Central memory CD8-positive, alpha-beta T cell (primary cell): ENCODE measurements at regions not wholly inside any gene's neighbourhood (a gene's known extent, or its start where the extent isn't known, plus 50 kb on each side); places are given as distances from the start of the nearest gene placed in this dataset.

Experiments
- ATAC-seq: fragments of 150-1000 bp; cut with Tn5 transposase; replicated peaks from 2 replicates; pipeline ENCODE4 v1.10.0; 2022; ENCODE audit warnings: mild to moderate bottlenecking, moderate FRiP score, moderate number of reproducible peaks; ENCODE audit not compliant: poor library complexity, severe bottlenecking; ENCODE audit errors: extremely low read depth
- DNase-seq, 2 donors: peaks; one replicate each; pipeline ENCODE4 v3.0.0; 2021; ENCODE audit warnings: low spot score in 2 of 2
- H3K27ac Mint-ChIP-seq: one replicate; pipeline ENCODE4 v1.8.0; 2022; ENCODE audit warnings: low read depth, mild to moderate bottlenecking, moderate library complexity, mixed read lengths
- H3K27me3 Mint-ChIP-seq: one replicate; pipeline ENCODE4 v1.8.0; 2022; ENCODE audit warnings: mixed read lengths
- H3K36me3 Mint-ChIP-seq: one replicate; pipeline ENCODE4 v1.8.0; 2022; ENCODE audit warnings: mild to moderate bottlenecking, moderate library complexity, mixed read lengths; ENCODE audit not compliant: insufficient read depth
- H3K4me1 Mint-ChIP-seq: one replicate; pipeline ENCODE4 v1.8.0; 2022; ENCODE audit warnings: mixed read lengths
- H3K4me3 Mint-ChIP-seq: one replicate; pipeline ENCODE4 v1.8.0; 2022; ENCODE audit warnings: mild to moderate bottlenecking, moderate library complexity, mixed read lengths
- H3K9me3 Mint-ChIP-seq: one replicate; pipeline ENCODE4 v1.8.0; 2022; ENCODE audit warnings: mixed read lengths

GRCh38 chr16:52758473-52758855, 211.5 kb upstream of the TOX3 start:
- no peaks in the 10 kb centered on the region for H3K9me3 Mint-ChIP-seq
- H3K27me3 Mint-ChIP-seq: no peaks in the 10 kb centered on the region
- ATAC-seq (no peak), DNase-seq (no peak)
- no peaks in the 10 kb centered on the region for H3K36me3 Mint-ChIP-seq
- no peak overlapping the region for H3K4me3 Mint-ChIP-seq
- no peak overlapping the region for H3K27ac Mint-ChIP-seq
- H3K4me1 Mint-ChIP-seq: no peaks in the 10 kb centered on the region

DNA sequence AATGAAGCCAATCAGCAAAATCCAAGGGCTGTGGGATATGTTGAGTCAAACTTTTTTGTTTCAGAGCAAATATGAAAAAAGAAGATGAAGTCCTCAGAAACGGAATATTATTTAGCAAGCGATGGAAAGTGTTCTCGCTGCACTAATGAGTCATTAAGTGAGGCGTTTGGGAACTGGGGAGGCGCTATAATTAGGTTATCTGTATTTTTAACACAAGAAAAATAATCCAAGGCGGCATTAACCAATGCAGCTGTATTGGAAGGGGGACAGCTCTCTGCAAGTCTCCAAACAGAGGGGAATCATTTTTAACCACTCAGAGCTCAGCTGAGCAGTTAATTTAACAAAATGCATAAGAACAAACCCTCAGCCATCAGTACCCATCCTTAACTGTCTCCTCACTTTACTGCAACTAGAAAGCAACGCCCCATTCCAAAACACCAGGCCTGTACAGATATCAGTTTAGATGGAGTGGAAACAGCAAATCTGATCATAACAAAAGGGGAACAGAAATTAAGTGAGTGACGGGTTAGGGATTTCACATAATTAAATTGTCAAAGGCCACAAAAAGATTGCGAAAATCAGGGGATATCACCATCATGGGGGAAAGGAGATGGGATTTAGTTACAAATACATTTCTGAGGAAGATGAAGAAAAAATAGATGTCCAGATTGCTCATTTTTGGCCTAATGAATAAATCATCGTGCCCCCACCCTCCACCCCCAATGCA, 211.0 kb upstream of the TOX3 start:
- no peaks in the 10 kb centered on the region for H3K4me1 Mint-ChIP-seq
- DNase-seq (no peak), ATAC-seq (no peak)
- no peaks in the 10 kb centered on the region for H3K9me3 Mint-ChIP-seq
- H3K36me3 Mint-ChIP-seq: no peaks in the 10 kb centered on the region
- no peaks in the 10 kb centered on the region for H3K27me3 Mint-ChIP-seq
- H3K27ac Mint-ChIP-seq: no peak overlapping the region
- H3K4me3 Mint-ChIP-seq: no peak overlapping the region

DNA sequence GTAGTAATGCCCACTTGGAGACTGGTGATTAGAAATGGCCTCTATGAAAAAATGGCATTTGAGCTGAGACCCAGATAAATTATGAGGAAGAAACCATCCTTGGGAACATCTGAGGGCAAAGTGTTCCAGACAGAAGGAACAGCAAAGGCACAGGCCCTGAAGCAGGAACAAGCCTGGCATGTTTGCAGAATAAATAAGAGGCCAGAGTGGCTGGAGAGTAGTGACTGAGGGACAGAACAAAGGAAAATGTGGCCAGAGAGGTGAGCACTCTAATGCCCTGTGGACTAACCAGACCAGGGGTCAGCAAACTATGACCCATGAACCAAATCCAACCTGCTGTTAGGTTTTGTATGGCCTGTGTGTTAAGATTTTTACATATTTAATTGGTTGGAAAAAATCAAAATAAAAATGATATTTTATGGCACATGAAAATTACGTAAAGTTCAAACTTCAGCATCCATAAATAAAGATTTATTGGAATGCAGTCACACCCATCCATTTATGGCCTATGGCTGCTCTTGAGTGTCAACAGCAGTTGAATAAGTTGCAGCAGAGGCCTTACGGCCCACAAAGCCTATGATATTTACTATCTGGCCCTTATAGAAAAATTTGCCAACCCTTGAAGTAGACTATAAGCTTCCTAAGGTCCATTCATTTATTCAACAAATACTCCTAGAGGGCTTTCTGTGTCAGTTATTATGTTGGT, 210.0 kb upstream of the TOX3 start:
- Mint-ChIP-seq H3K36me3 (no peaks in the 10 kb centered on the region), H3K27me3 (no peaks in the 10 kb centered on the region), H3K4me3 (no peak overlapping the region), H3K9me3 (no peaks in the 10 kb centered on the region), H3K27ac (no peak overlapping the region), H3K4me1 (no peaks in the 10 kb centered on the region)
- no peak for ATAC-seq
- DNase-seq: no peak

DNA sequence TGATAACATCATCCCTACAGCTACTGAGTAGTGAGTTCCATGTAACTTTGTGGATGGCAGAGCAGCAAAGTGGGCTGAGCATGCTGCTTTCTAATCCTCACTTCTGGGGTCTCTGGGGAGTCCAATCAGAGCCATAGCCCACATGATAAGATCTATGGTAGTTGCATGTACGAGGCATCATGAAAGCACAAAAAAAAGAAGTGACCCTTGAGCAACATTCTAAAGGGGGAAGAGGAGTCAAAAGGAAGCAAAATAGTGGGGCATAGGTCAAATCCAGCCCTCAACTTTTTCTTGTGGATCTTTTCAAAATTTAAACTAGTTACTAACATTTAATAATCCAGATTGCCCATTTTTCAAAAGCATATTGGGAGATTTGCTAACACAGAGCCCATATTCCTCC, 208.5 kb upstream of the TOX3 start:
- Mint-ChIP-seq H3K9me3 (no peaks in the 10 kb centered on the region), H3K36me3 (no peaks in the 10 kb centered on the region), H3K4me3 (no peak overlapping the region), H3K27me3 (no peaks in the 10 kb centered on the region), H3K4me1 (no peaks in the 10 kb centered on the region), H3K27ac (no peak overlapping the region)
- ATAC-seq: no peak
- DNase-seq: no peak

- Mint-ChIP-seq H3K4me3 (no peak overlapping the region), H3K36me3 (no peaks in the 10 kb centered on the region), H3K9me3 (no peaks in the 10 kb centered on the region), H3K4me1 (no peaks in the 10 kb centered on the region), H3K27ac (no peak overlapping the region), H3K27me3 (no peaks in the 10 kb centered on the region)
- DNase-seq: no peak
- no peak for ATAC-seq
Measured at GRCh38 chr16:52751035-52751434, 204.1 kb upstream of the TOX3 start.

DNA sequence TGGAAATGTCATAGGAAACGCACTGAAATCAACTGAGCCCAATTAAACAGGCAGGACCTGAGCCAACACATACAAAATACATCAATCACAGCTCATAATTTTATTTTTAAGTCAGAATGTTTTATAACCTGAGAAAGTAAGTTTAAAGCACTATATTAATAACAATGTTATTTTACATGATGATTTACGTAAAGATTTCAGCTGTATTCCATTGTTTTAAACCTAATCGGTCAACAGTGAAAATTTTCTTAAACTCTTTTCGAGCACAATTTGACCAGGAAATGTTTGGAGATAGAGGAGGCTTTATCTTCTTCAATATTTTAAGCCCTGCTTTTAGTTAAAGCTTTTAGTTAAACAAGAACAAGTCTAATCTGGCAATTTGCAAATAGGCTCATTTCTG, 201.8 kb upstream of the TOX3 start:
- Mint-ChIP-seq H3K27ac (no peak overlapping the region), H3K9me3 (no peaks in the 10 kb centered on the region), H3K36me3 (no peaks in the 10 kb centered on the region), H3K4me1 (no peaks in the 10 kb centered on the region), H3K4me3 (no peak overlapping the region), H3K27me3 (no peaks in the 10 kb centered on the region)
- ATAC-seq: no peak
- no peak for DNase-seq

DNA sequence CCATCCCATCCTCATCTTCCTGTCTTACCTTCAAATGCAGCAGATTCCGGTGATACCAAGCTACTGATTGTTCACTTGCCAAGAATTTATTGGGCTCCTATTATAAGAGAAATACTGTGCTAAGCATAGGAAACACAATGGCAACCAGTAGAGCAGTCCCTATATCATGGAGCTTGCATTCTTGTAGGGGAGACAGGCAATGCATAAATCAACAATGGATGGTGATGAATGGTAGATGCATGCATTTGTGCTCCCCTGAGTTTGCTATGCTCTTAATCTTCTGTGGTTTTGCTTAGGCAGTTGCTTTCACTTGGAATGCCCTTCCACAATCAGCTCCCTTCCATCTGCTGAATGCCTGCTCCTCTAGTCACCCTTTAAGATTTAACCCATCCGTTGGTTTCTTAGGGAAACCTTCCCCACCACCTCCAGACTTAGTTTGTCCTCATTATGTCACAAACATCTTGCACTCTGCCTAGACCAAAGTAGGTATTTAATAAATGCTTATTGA, 200.2 kb upstream of the TOX3 start:
- Mint-ChIP-seq H3K4me1 (no peaks in the 10 kb centered on the region), H3K9me3 (no peaks in the 10 kb centered on the region), H3K4me3 (no peak overlapping the region), H3K27ac (no peak overlapping the region), H3K36me3 (no peaks in the 10 kb centered on the region), H3K27me3 (no peaks in the 10 kb centered on the region)
- DNase-seq (no peak), ATAC-seq (no peak)

DNA sequence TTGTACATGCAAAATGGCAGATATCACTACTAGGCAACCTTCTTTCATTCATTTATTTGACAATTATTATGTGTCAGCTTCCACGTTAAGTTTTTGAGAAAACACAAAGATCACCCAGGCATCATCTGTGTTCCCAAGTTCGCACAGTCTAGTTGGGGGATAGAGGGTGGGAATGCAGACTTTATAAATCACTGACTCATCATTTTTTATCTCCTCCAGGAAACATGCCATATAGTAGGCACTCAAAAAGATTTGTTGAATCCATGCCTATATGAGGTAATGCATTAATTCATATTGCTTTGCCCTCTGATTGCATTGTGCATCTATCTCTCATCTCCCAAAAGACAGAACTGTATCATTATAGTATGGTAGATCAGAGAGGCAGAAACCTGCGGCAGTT, 196.8 kb upstream of the TOX3 start:
- no peaks in the 10 kb centered on the region for H3K4me1 Mint-ChIP-seq
- peaks cover 12% of the 10 kb centered on the region for H3K9me3 Mint-ChIP-seq
- H3K4me3 Mint-ChIP-seq: no peak overlapping the region
- no peak overlapping the region for H3K27ac Mint-ChIP-seq
- H3K27me3 Mint-ChIP-seq: no peaks in the 10 kb centered on the region
- no peak for ATAC-seq
- no peaks in the 10 kb centered on the region for H3K36me3 Mint-ChIP-seq
- no peak for DNase-seq

DNA sequence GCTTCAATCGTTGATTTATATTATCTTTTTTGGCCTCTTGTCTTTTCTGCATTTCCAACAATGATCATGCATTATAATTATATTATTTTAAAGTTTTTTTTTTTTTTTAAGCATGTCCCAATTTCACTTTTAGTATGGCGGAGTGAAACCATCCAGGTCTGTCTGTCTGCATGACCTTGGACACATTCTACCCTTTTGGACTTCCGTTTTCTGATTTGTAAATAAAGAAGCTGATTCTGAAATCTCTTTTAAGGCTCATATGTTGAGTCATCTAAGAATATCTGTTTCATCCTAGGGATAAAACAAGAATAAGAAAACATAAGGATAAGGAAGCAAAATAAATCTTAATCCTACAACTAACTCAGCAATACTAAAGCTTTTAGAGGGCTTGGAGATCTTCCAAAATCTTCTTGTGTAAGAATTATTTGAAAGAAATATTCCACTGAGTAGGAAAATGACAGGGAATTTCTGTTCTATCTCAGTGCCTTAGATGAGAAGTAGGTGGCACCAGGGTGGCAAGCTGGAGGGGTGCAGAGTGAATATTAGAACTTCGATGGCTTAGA, 195.7 kb upstream of the TOX3 start:
- Mint-ChIP-seq H3K4me3 (no peak overlapping the region), H3K36me3 (no peaks in the 10 kb centered on the region), H3K27ac (no peak overlapping the region), H3K9me3 (peaks cover 15% of the 10 kb centered on the region), H3K27me3 (no peaks in the 10 kb centered on the region), H3K4me1 (no peaks in the 10 kb centered on the region)
- no peak for DNase-seq
- no peak for ATAC-seq

DNA sequence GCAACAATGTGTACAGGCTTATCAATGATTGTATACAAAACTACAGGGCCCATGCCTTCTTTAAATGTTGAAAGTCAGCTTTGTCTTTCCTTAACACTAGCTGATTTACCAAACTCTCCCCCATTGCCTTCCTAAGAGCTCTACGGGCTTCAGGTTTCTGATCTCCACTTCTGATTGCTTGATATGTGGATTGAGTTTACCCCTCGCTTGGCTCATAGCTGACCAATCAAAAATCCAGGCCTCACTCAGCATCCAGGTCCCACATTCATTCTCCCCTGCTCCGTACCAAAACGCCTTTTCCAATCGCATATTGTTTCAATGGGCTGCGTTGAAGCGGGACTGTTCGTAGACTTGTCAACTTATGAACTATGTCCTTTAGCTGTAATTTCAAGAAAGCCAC, 195.1 kb upstream of the TOX3 start:
- no peaks in the 10 kb centered on the region for H3K4me1 Mint-ChIP-seq
- DNase-seq: no peak
- H3K27ac Mint-ChIP-seq: no peak overlapping the region
- no peaks in the 10 kb centered on the region for H3K27me3 Mint-ChIP-seq
- peaks cover 15% of the 10 kb centered on the region for H3K9me3 Mint-ChIP-seq
- H3K36me3 Mint-ChIP-seq: no peaks in the 10 kb centered on the region
- no peak for ATAC-seq
- no peak overlapping the region for H3K4me3 Mint-ChIP-seq

DNA sequence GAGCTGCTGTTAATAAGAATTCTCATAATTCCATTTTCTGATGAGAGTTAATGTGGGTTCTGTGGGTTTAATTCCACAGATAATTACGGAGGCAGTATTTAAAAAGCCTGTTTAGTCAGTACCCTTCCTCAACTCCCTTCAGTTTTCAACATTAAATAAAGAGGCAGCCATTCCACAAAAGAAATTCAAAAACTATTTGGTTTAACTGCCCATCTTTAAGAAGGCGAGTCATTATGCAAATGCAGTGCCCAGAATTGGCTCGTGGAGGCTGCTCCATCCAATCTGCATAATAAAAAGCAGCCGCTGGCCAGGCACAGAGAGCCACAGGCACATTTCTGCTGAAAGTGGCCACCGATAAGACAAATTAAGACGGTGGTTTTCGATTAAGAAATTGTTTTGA, 194.4 kb upstream of the TOX3 start:
- H3K9me3 Mint-ChIP-seq: peaks cover 15% of the 10 kb centered on the region
- no peak overlapping the region for H3K4me3 Mint-ChIP-seq
- DNase-seq (no peak), ATAC-seq (no peak)
- H3K4me1 Mint-ChIP-seq: no peaks in the 10 kb centered on the region
- no peaks in the 10 kb centered on the region for H3K36me3 Mint-ChIP-seq
- H3K27me3 Mint-ChIP-seq: no peaks in the 10 kb centered on the region
- no peak overlapping the region for H3K27ac Mint-ChIP-seq

- H3K36me3 Mint-ChIP-seq: no peaks in the 10 kb centered on the region
- no peak for ATAC-seq
- H3K4me1 Mint-ChIP-seq: no peaks in the 10 kb centered on the region
- H3K9me3 Mint-ChIP-seq: peaks cover 15% of the 10 kb centered on the region
- no peak overlapping the region for H3K4me3 Mint-ChIP-seq
- no peaks in the 10 kb centered on the region for H3K27me3 Mint-ChIP-seq
- DNase-seq: no peak
- no peak overlapping the region for H3K27ac Mint-ChIP-seq
Measured at GRCh38 chr16:52740766-52741165, 193.8 kb upstream of the TOX3 start.

- no peaks in the 10 kb centered on the region for H3K36me3 Mint-ChIP-seq
- H3K9me3 Mint-ChIP-seq: peaks cover 15% of the 10 kb centered on the region
- ATAC-seq (no peak), DNase-seq (no peak)
- no peak overlapping the region for H3K4me3 Mint-ChIP-seq
- H3K27ac Mint-ChIP-seq: no peak overlapping the region
- no peaks in the 10 kb centered on the region for H3K4me1 Mint-ChIP-seq
- no peaks in the 10 kb centered on the region for H3K27me3 Mint-ChIP-seq
Measured at GRCh38 chr16:52740333-52740732, 193.4 kb upstream of the TOX3 start.
